Caki2 (cell line): ENCODE measurements at regions not wholly inside any gene's neighbourhood (a gene's known extent, or its start where the extent isn't known, plus 50 kb on each side); places are given as distances from the start of the nearest gene placed in this dataset.

Experiments
- DNase-seq: peaks from one replicate; pipeline ENCODE4 v3.0.0-alpha.2; 2015; ENCODE audit warnings: low read depth
- in situ Hi-C: cut with HindIII; loops from 2 replicates; pipeline ENCODE4 v1.10.0; 2016; ENCODE audit warnings: low sequenced_read_pairs, low pct_unique_long_range_greater_than_20kb, mixed read lengths

- DNase-seq: no peak
- in situ Hi-C loops: no loop called here
Measured at GRCh38 chr4:137677863-137678262, 145.6 kb upstream of the PCDH18 start.

- in situ Hi-C loops: no loop called here
- DNase-seq: no peak
Measured at GRCh38 chr4:137676357-137676998, 144.2 kb upstream of the PCDH18 start.

GRCh38 chr4:137674066-137674465 is 141.8 kb upstream of the PCDH18 start:
- DNase-seq: no peak
- in situ Hi-C loops: no loop called here

GRCh38 chr4:137668885-137669545 is 136.7 kb upstream of the PCDH18 start:
- no peak for DNase-seq
- in situ Hi-C loops: no loop called here

GRCh38 chr4:137664416-137664815 is 132.1 kb upstream of the PCDH18 start:
- DNase-seq: no peak
- in situ Hi-C loops: no loop called here

GRCh38 chr4:137664046-137664387 is 131.7 kb upstream of the PCDH18 start:
- no peak for DNase-seq

GRCh38 chr4:137663251-137664045 is 131.2 kb upstream of the PCDH18 start:
- in situ Hi-C loops: no loop called here
- DNase-seq: no peak

More at GRCh38 chr4:137664046-137664387, 131.7 kb upstream of the PCDH18 start:
- in situ Hi-C loops: no loop called here

DNA sequence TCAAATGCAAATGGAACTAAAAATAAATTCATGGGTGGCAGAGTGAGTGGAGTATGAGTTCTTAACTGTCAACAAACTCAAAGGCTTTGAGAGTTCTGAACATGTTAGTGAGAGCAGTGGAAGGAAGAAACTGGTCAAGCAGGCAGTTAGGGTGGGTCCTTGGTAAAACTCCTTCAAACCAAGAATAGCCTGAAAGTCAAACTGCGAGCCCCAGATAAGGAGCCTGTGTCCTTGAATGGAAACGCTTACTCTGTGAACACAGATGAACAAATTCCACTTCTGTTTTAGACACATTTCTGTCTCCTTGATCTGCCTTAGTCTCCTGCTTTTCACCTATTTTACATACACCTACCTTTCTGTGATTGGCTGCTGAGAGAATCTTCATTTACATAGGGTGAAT is 129.4 kb upstream of the PCDH18 start:
- in situ Hi-C loops: no loop called here
- DNase-seq: peak; percentile 8

- in situ Hi-C loops: no loop called here
- DNase-seq: no peak
Measured at GRCh38 chr4:137660211-137660610, 127.9 kb upstream of the PCDH18 start.

DNA sequence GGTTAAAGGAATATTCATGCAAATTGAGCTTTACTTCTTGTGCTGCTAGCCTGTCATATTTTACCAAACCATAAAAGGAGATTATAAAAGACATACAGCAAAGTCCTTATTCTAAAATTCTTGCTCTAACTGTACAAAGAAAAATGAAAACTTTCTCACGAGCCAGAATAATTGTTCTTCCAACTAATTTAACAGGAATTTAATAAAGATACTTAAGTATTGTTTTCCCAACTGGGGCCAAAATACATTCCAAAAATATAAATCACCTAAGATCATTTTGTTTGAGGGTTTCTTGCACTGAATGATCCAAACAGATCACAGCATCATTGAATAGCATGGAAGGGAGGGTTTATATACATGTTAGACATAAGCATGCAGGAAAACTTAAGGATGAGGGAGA is 127.1 kb upstream of the PCDH18 start:
- in situ Hi-C loops: no loop called here

GRCh38 chr4:137656661-137657060 is 124.4 kb upstream of the PCDH18 start:
- in situ Hi-C loops: no loop called here
- DNase-seq: no peak

More for the DNA sequence above, 127.1 kb upstream of the PCDH18 start:
- no peak for DNase-seq

DNA sequence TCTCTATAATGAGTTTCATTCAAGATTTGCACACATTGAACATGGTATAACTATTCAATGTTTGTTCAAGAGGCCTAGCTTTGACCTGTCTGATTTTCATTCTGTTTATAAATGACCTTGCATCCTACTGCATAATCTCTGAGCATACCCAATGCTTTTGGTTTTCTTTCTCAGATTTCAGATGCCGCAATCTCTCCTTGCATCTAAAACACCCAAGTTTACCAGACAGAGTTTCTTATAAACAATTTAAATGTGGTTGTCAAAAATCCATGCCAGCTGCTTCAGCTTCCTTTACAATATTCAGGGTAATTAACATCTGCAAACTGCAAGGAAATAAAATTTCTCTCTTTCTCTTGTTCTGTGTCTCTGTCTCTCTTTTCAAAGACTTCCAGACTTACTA is 123.0 kb upstream of the PCDH18 start:
- in situ Hi-C loops: no loop called here
- no peak for DNase-seq

DNA sequence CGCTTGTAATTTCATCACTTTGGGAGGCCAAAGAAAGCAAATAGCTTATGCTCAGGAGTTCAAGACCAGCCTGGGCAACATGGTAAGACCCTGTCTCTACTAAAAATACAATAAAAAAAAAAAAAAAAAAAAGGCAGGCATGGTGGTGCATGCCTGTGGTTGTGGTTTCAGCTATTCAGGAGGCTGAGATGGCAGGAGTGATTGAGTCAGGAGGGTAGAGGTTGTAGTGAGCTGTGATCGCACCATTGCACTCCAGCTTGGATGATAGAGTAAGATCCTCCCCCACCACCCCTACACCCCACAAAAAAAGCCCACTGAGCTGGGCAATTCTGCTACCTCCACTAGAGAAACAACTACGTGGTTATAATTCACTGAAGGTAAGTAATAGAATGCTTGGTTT is 118.8 kb upstream of the PCDH18 start:
- in situ Hi-C loops: no loop called here
- DNase-seq: no peak

GRCh38 chr4:137649711-137650450 is 117.6 kb upstream of the PCDH18 start:
- in situ Hi-C loops: no loop called here
- no peak for DNase-seq

DNA sequence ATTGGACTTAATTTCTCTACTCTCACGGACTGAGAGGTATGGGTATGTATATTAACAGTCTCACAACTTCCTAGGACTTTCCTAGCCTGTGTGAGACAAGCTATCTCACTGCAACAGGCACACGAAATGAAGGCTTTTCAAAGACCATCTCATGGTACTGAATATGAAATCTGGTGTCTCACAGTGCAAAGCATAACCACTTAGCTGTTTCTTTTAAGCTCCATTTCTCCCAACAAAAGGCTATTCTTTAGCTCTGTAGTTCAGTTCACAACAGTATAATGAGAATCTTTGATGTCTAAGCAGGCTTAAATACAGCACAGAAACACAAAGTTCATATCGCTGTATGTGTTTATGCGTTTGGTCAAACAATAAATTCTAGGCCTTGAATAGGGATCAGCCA is 116.2 kb upstream of the PCDH18 start:
- in situ Hi-C loops: no loop called here

GRCh38 chr4:137647375-137647774 is 115.1 kb upstream of the PCDH18 start:
- in situ Hi-C loops: no loop called here
- no peak for DNase-seq

More for the DNA sequence above, 116.2 kb upstream of the PCDH18 start:
- DNase-seq: no peak

DNA sequence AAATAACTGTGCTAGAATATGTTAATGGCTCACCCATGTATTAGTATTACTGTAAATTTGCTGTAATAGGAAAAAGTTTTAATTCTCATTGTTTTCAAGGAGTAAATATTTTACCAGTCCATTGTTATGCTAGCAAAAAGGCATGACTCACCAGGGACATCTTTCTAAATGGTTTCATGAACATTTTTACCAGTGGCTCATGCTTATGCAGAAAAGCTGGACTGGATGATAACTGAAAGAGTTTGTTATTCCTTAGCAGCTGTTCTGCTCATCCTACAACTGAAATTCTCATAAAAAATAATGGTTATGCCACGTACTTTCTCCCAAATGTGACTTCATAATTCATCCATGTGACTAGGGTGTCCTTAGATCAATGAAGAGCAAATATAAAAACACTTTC is 111.9 kb upstream of the PCDH18 start:
- in situ Hi-C loops: no loop called here
- no peak for DNase-seq

GRCh38 chr4:137641544-137641943 is 109.2 kb upstream of the PCDH18 start:
- no peak for DNase-seq
- in situ Hi-C loops: no loop called here

- in situ Hi-C loops: no loop called here
- no peak for DNase-seq
Measured at GRCh38 chr4:137640838-137641158, 108.5 kb upstream of the PCDH18 start.
